MM.1S (cell line): ENCODE measurements at regions not wholly inside any gene's neighbourhood (a gene's known extent, or its start where the extent isn't known, plus 50 kb on each side); places are given as distances from the start of the nearest gene placed in this dataset.

Experiments
- DNase-seq: peaks from one replicate; pipeline ENCODE4 v3.0.0-alpha.2; 2015
- H2AFZ ChIP-seq: fragments of 300-600 bp; sonication (generic); 2 replicates; pipeline ENCODE4 v1.6.0; 2016; ENCODE audit warnings: antibody characterized with exemption, low read length
- H3F3A ChIP-seq: fragments of 300-600 bp; sonication (generic); 2 replicates; pipeline ENCODE4 v1.6.1; 2016; ENCODE audit warnings: mild to moderate bottlenecking, antibody characterized with exemption, low read length, moderate library complexity, mixed read lengths; ENCODE audit not compliant: insufficient read depth
- H3K27ac ChIP-seq: fragments of 300-600 bp; sonication (generic); 2 replicates; pipeline ENCODE4 v1.5.1; 2016; ENCODE audit warnings: mild to moderate bottlenecking, low read length
- H3K27me3 ChIP-seq: fragments of 300-600 bp; sonication (generic); replicated peaks from 2 replicates; pipeline ENCODE4 v1.6.0; 2016; ENCODE audit warnings: low read length; ENCODE audit not compliant: insufficient read depth
- H3K36me3 ChIP-seq: fragments of 300-600 bp; sonication (generic); replicated peaks from 2 replicates; pipeline ENCODE4 v1.6.1; 2016; ENCODE audit warnings: mild to moderate bottlenecking, low read length, mixed read lengths; ENCODE audit not compliant: insufficient read depth
- H3K4me1 ChIP-seq: fragments of 300-600 bp; sonication (generic); 2 replicates; pipeline ENCODE4 v1.6.1; 2016; ENCODE audit warnings: low read length, mixed read lengths
- H3K4me2 ChIP-seq: fragments of 300-600 bp; sonication (generic); 2 replicates; pipeline ENCODE4 v1.6.0; 2016; ENCODE audit warnings: low read depth, low read length
- H3K4me3 ChIP-seq: fragments of 300-600 bp; sonication (generic); 2 replicates; pipeline ENCODE4 v1.5.1; 2016; ENCODE audit warnings: low read length, mixed read lengths
- H3K79me2 ChIP-seq: fragments of 300-600 bp; sonication (generic); 2 replicates; pipeline ENCODE4 v1.6.1; 2016; ENCODE audit warnings: mixed run types, low read length, mixed read lengths
- H3K9ac ChIP-seq: fragments of 300-600 bp; sonication (generic); 2 replicates; pipeline ENCODE4 v1.6.1; 2016; ENCODE audit warnings: low read length, mixed read lengths
- H3K9me2 ChIP-seq: fragments of 300-600 bp; sonication (generic); replicated peaks from 2 replicates; pipeline ENCODE4 v1.6.1; 2016; ENCODE audit warnings: mild to moderate bottlenecking, low read length, mixed read lengths; ENCODE audit not compliant: insufficient read depth
- H3K9me3 ChIP-seq: fragments of 300-600 bp; sonication (generic); replicated peaks from 2 replicates; pipeline ENCODE4 v1.6.1; 2016; ENCODE audit warnings: mild to moderate bottlenecking, low read length, mixed read lengths; ENCODE audit not compliant: insufficient read depth
- H4K20me1 ChIP-seq: fragments of 300-600 bp; sonication (generic); 2 replicates; pipeline ENCODE4 v1.6.1; 2016; ENCODE audit warnings: mild to moderate bottlenecking, low read length, moderate library complexity, mixed read lengths; ENCODE audit not compliant: insufficient read depth
- CTCF ChIP-seq: fragments of 300-600 bp; sonication (generic); IDR thresholded peaks from 2 replicates; pipeline ENCODE4 v1.5.1; 2016; ENCODE audit warnings: antibody characterized with exemption, low read length, mixed read lengths
- EZH2 ChIP-seq: fragments of 300-600 bp; sonication (generic); optimal IDR thresholded peaks from 2 replicates; pipeline ENCODE3; 2017; ENCODE audit warnings: low read depth, mild to moderate bottlenecking, antibody characterized with exemption, low read length, mixed read lengths
- EZH2phosphoT487 ChIP-seq: fragments of 300-600 bp; sonication (generic); IDR thresholded peaks from 2 replicates; pipeline ENCODE4 v1.6.1; 2018; ENCODE audit warnings: antibody characterized with exemption, low read length

GRCh38 chr1:214111796-214112195 is 124.0 kb downstream of the PROX1 start:
- TF ChIP-seq EZH2 = no peak
- no peak for TF ChIP-seq CTCF
- TF ChIP-seq EZH2phosphoT487 = no peak
- Histone ChIP-seq H3K79me2 (no peaks in the 10 kb centered on the region), H3K36me3 (no peaks in the 10 kb centered on the region), H3K9me2 (no peaks in the 10 kb centered on the region), H2AFZ (no peak overlapping the region), H4K20me1 (no peaks in the 10 kb centered on the region), H3K9me3 (no peaks in the 10 kb centered on the region), H3K27ac (no peak overlapping the region), H3K9ac (no peak overlapping the region), H3K27me3 (no peaks in the 10 kb centered on the region), H3K4me1 (no peaks in the 10 kb centered on the region), H3K4me2 (no peak overlapping the region), H3K4me3 (no peak overlapping the region), H3F3A (no peaks in the 10 kb centered on the region)
- no peak for DNase-seq

- no peak overlapping the region for H2AFZ ChIP-seq
- no peak overlapping the region for H3K27ac ChIP-seq
- no peaks in the 10 kb centered on the region for H4K20me1 ChIP-seq
- H3K9me2 ChIP-seq = no peaks in the 10 kb centered on the region
- no peaks in the 10 kb centered on the region for H3K27me3 ChIP-seq
- H3K4me3 ChIP-seq = no peak overlapping the region
- no peaks in the 10 kb centered on the region for H3K9me3 ChIP-seq
- no peaks in the 10 kb centered on the region for H3K4me1 ChIP-seq
- H3F3A ChIP-seq = no peaks in the 10 kb centered on the region
- H3K4me2 ChIP-seq = no peak overlapping the region
- no peaks in the 10 kb centered on the region for H3K36me3 ChIP-seq
- no peaks in the 10 kb centered on the region for H3K79me2 ChIP-seq
- no peak overlapping the region for H3K9ac ChIP-seq
- DNase-seq = no peak
- TF ChIP-seq EZH2phosphoT487 (no peak), EZH2 (no peak), CTCF (no peak)
Observed at GRCh38 chr1:214116258-214116657, 128.5 kb downstream of the PROX1 start.

- Histone ChIP-seq H4K20me1 (no peaks in the 10 kb centered on the region), H3K27ac (no peak overlapping the region), H2AFZ (no peak overlapping the region), H3K4me3 (no peak overlapping the region), H3F3A (no peaks in the 10 kb centered on the region), H3K4me1 (no peaks in the 10 kb centered on the region), H3K9ac (no peak overlapping the region), H3K4me2 (no peak overlapping the region), H3K79me2 (no peaks in the 10 kb centered on the region), H3K27me3 (no peaks in the 10 kb centered on the region), H3K9me3 (no peaks in the 10 kb centered on the region), H3K9me2 (no peaks in the 10 kb centered on the region), H3K36me3 (no peaks in the 10 kb centered on the region)
- no peak for TF ChIP-seq EZH2phosphoT487
- TF ChIP-seq CTCF = no peak
- no peak for TF ChIP-seq EZH2
- no peak for DNase-seq
Observed at GRCh38 chr1:214117780-214118179, 130.0 kb downstream of the PROX1 start.
